A549 (cell line): ENCODE measurements at regions not wholly inside any gene's neighbourhood (a gene's known extent, or its start where the extent isn't known, plus 50 kb on each side); places are given as distances from the start of the nearest gene placed in this dataset.

Source experiments
- BHLHE40 ChIP-seq: IDR thresholded peaks from 2 replicates; pipeline ENCODE4 v1.6.1; 2012; ENCODE audit warnings: low read depth, low read length, inconsistent platforms
- CEBPB ChIP-seq, 2 experiments: fragments of >200 bp in 1 of 2; sonication (Bioruptor Twin) in 1 of 2; formaldehyde crosslinking in 1 of 2; IDR thresholded peaks; 2 replicates each; pipeline ENCODE4 v1.6.1; 2012 to 2016
- CHD2 ChIP-seq: fragments of 150-350 bp; IDR thresholded peaks from 2 replicates; pipeline ENCODE4 v1.6.1; 2014; ENCODE audit warnings: low read length; ENCODE audit not compliant: partially characterized antibody
- CTCF ChIP-seq: fragments of >200 bp; sonication (Bioruptor Twin); formaldehyde crosslinking; IDR thresholded peaks from 3 replicates; pipeline ENCODE4 v1.5.1; 2016
- GATA3 ChIP-seq: IDR thresholded peaks from 2 replicates; pipeline ENCODE4 v1.6.1; 2012; ENCODE audit warnings: borderline replicate concordance
- KDM1A ChIP-seq: fragments of 200-600 bp; sonication (generic); IDR thresholded peaks from 2 replicates; pipeline ENCODE4 v1.6.1; 2016; ENCODE audit warnings: low read depth, mild to moderate bottlenecking
- PBX3 ChIP-seq: IDR thresholded peaks from 2 replicates; pipeline ENCODE4 v1.6.1; 2012
- POLR2A ChIP-seq: IDR thresholded peaks from 2 replicates; pipeline ENCODE4 v1.6.1; 2012; ENCODE audit warnings: mild to moderate bottlenecking, low read length

- TF ChIP-seq CTCF (no peak), POLR2A (no peak), PBX3 (no peak), GATA3 (no peak), CHD2 (no peak), BHLHE40 (no peak), CEBPB (IDR thresholded peaks at IDR 0.05) (no peak), KDM1A (no peak)
Observed at GRCh38 chr13:50276550-50276949, 261.3 kb downstream of the KCNRG start.
